Breast epithelium (tissue), 3 donors: ENCODE measurements at regions not wholly inside any gene's neighbourhood (a gene's known extent, or its start where the extent isn't known, plus 50 kb on each side); places are given as distances from the start of the nearest gene placed in this dataset.

Experiments
- CTCF ChIP-seq, 3 donors: fragments of 450-650 bp; IDR thresholded peaks; one replicate each; pipeline ENCODE4 v1.5.1; 2016 to 2017; ENCODE audit warnings: antibody characterized with exemption in 3 of 3, mild to moderate bottlenecking in 3 of 3, moderate library complexity in 3 of 3
- POLR2AphosphoS5 ChIP-seq, 3 donors: sonication (generic); formaldehyde crosslinking; IDR thresholded peaks; one replicate each; pipeline ENCODE4 v1.6.1; 2017; ENCODE audit warnings: antibody characterized with exemption in 3 of 3

- TF ChIP-seq POLR2AphosphoS5 (IDR thresholded peaks at IDR 0.05) (no peak), CTCF (IDR thresholded peaks at IDR 0.05) (no peak)
Observed at GRCh38 chr1:59199147-59199546, 97.7 kb upstream of the FGGY start.
